Suprapubic skin (tissue), 4 donors: ENCODE measurements at regions not wholly inside any gene's neighbourhood (a gene's known extent, or its start where the extent isn't known, plus 50 kb on each side); places are given as distances from the start of the nearest gene placed in this dataset.

Experiments used
- POLR2A ChIP-seq, 2 donors: fragments of 450-650 bp; IDR thresholded peaks; one replicate each; pipeline ENCODE4 v1.6.1; 2017; ENCODE audit warnings: antibody characterized with exemption in 2 of 2, mild to moderate bottlenecking in 2 of 2, moderate library complexity in 2 of 2
- POLR2AphosphoS5 ChIP-seq, 3 donors: sonication (generic); formaldehyde crosslinking; IDR thresholded peaks; one replicate each; pipeline ENCODE4 v1.6.1; 2017; ENCODE audit warnings: antibody characterized with exemption in 3 of 3
- TF ChIP-seq, protein P1 (sequence below), 2 donors: fragments of 200-600 bp in 1 of 2; fragments of 450-650 bp in 1 of 2; sonication (generic) in 1 of 2; IDR thresholded peaks; one replicate each; pipeline ENCODE4 v1.5.1; 2016 to 2019; ENCODE audit warnings: antibody characterized with exemption in 2 of 2, mild to moderate bottlenecking in 1 of 2, moderate library complexity in 1 of 2

DNA sequence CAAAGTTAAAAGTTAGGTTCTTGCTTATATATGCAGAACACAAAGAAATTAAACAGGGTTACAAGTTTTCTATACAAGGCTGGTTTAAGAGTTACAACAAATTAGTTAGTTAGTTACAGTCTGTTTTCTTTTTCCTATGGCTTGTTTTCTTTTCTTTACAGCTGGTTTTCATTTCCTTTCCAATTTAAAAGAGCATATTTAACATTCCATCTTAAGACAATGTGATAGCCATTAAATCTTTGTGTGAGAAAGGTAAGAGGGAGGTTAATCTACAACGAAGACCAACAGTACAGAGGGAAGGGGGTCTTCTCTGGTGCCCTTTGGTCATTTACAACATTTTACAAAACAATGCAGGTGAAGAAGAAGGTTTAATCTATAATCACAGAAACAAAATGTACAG lies 290.6 kb downstream of the ZNF674 start:
- TF ChIP-seq POLR2AphosphoS5 (IDR thresholded peaks at IDR 0.05) (no peak), POLR2A (IDR thresholded peaks at IDR 0.05) (no peak)
- TF ChIP-seq, protein P1, sequence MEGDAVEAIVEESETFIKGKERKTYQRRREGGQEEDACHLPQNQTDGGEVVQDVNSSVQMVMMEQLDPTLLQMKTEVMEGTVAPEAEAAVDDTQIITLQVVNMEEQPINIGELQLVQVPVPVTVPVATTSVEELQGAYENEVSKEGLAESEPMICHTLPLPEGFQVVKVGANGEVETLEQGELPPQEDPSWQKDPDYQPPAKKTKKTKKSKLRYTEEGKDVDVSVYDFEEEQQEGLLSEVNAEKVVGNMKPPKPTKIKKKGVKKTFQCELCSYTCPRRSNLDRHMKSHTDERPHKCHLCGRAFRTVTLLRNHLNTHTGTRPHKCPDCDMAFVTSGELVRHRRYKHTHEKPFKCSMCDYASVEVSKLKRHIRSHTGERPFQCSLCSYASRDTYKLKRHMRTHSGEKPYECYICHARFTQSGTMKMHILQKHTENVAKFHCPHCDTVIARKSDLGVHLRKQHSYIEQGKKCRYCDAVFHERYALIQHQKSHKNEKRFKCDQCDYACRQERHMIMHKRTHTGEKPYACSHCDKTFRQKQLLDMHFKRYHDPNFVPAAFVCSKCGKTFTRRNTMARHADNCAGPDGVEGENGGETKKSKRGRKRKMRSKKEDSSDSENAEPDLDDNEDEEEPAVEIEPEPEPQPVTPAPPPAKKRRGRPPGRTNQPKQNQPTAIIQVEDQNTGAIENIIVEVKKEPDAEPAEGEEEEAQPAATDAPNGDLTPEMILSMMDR (IDR thresholded peaks at IDR 0.05) = no peak
